Panc1 (cell line): ENCODE measurements at regions not wholly inside any gene's neighbourhood (a gene's known extent, or its start where the extent isn't known, plus 50 kb on each side); places are given as distances from the start of the nearest gene placed in this dataset.

Experiments
- ATAC-seq: fragments of 200-7000 bp; cut with Tn5 transposase; 2 replicates; pipeline ENCODE4 v1.9.1; 2020; ENCODE audit warnings: mild to moderate bottlenecking, moderate library complexity
- BruUV-seq: library from RNA; stranded (reverse); fragments of 400-500 nt; replicated peaks from 2 replicates; lab custom pipeline; 2021; lab: Mats Ljungman, UMichigan
- CTCF ChIA-PET: fragments of 300-600 bp; sonication (Branson Sonifier 250); formaldehyde crosslinking; loops from one replicate; lab custom pipeline; 2022; ENCODE audit warnings: antibody characterized with exemption; lab: Charles Lee
- POLR2A ChIA-PET: fragments of 300-600 bp; sonication (Branson Sonifier 250); formaldehyde crosslinking; loops from one replicate; lab custom pipeline; 2022; ENCODE audit warnings: antibody characterized with exemption; lab: Charles Lee
- DNase-seq: peaks from one replicate; pipeline ENCODE4 v3.0.0-alpha.2; 2010; ENCODE audit warnings: low read depth, low spot score
- H3K27ac ChIP-seq: 2 replicates; pipeline ENCODE4 v1.5.1; 2011; ENCODE audit warnings: mild to moderate bottlenecking, low read length, inconsistent platforms
- H3K27me3 ChIP-seq: fragments of 200-500 bp; sonication (Bioruptor generic); 2 replicates; pipeline ENCODE4 v1.6.0; 2014; ENCODE audit warnings: low read length, inconsistent platforms; ENCODE audit not compliant: control insufficient read depth, insufficient read depth
- H3K36me3 ChIP-seq: fragments of 200-500 bp; sonication (Bioruptor generic); 2 replicates; pipeline ENCODE4 v1.5.1; 2014; ENCODE audit warnings: inconsistent platforms, mild to moderate bottlenecking, low read length, moderate library complexity; ENCODE audit not compliant: control insufficient read depth, insufficient read depth
- H3K4me1 ChIP-seq: 2 replicates; pipeline ENCODE4 v1.5.1; 2011; ENCODE audit warnings: inconsistent platforms, mild to moderate bottlenecking, low read length, moderate library complexity; ENCODE audit not compliant: control insufficient read depth, insufficient read depth
- H3K4me3 ChIP-seq, 2 experiments: 2 replicates each; pipeline ENCODE4 v1.5.1; 2011 to 2012; ENCODE audit warnings: low read depth in 2 of 2, low read length in 2 of 2, mild to moderate bottlenecking in 2 of 2, inconsistent platforms in 1 of 2, moderate library complexity in 1 of 2
- H3K9me3 ChIP-seq: fragments of 200-500 bp; sonication (Bioruptor generic); 2 replicates; pipeline ENCODE4 v1.5.1; 2014; ENCODE audit warnings: low read depth, mild to moderate bottlenecking, inconsistent platforms, low read length, moderate library complexity; ENCODE audit not compliant: control insufficient read depth, insufficient read depth
- CTCF ChIP-seq: fragments of 450-650 bp; IDR thresholded peaks from 2 replicates; pipeline ENCODE4 v1.5.1; 2017; ENCODE audit warnings: mild to moderate bottlenecking
- POLR2AphosphoS5 ChIP-seq: IDR thresholded peaks from 2 replicates; pipeline ENCODE4 v1.6.1; 2012; ENCODE audit warnings: mild to moderate bottlenecking, low read depth, low read length, moderate library complexity
- REST ChIP-seq, 2 experiments: IDR thresholded peaks; 2 replicates each; pipeline ENCODE4 v1.6.1; 2011 to 2012; ENCODE audit warnings: low read depth in 2 of 2, control low read depth in 1 of 2, low read length in 1 of 2, mild to moderate bottlenecking in 1 of 2, moderate library complexity in 1 of 2; ENCODE audit not compliant: insufficient read depth in 1 of 2
- SIN3A ChIP-seq: IDR thresholded peaks from 2 replicates; pipeline ENCODE4 v1.6.1; 2012; ENCODE audit warnings: low read depth, mild to moderate bottlenecking, low read length, moderate library complexity, borderline replicate concordance; ENCODE audit not compliant: insufficient read depth
- TCF7L2 ChIP-seq: IDR thresholded peaks from 2 replicates; pipeline ENCODE4 v1.6.1; 2011; ENCODE audit warnings: mild to moderate bottlenecking, low read depth, low read length, inconsistent platforms
- in situ Hi-C: cut with HindIII; loops from 2 replicates; pipeline ENCODE4 v1.10.0; 2016; ENCODE audit warnings: low sequenced_read_pairs, low pct_unique_long_range_greater_than_20kb
- intact Hi-C: fragments of 100-400 bp; cut with micrococcal nuclease; formaldehyde crosslinking; loops from one replicate; pipeline ENCODE4 v1.10.0; 2022; ENCODE audit not compliant: unreplicated experiment

GRCh38 chr10:120685136-120685535 lies 166.0 kb upstream of the WDR11 start:
- no peaks in the 10 kb centered on the region for H3K27me3 ChIP-seq
- no peak for ATAC-seq
- no peak for TF ChIP-seq REST (IDR thresholded peaks at IDR 0.05; ENCODE audit: insufficient read depth in 1 of 2, low read depth in 2 of 2, low read length in 1 of 2)
- TF ChIP-seq POLR2AphosphoS5, result no peak
- no peak for TF ChIP-seq CTCF
- no peak for TF ChIP-seq SIN3A
- TF ChIP-seq TCF7L2, result no peak
- no TSS peak for BruUV-seq
- in situ Hi-C loops (no loop called here), intact Hi-C loops (no loop called here)
- H3K4me1 ChIP-seq, result no peaks in the 10 kb centered on the region
- no peak overlapping the region for H3K27ac ChIP-seq
- no peaks in the 10 kb centered on the region for H3K9me3 ChIP-seq
- POLR2A ChIA-PET, result no interaction called here
- H3K36me3 ChIP-seq, result no peaks in the 10 kb centered on the region
- H3K4me3 ChIP-seq, result no peak overlapping the region
- CTCF ChIA-PET, result no interaction called here
- DNase-seq, result no peak

GRCh38 chr10:120688928-120689327 lies 162.2 kb upstream of the WDR11 start:
- ATAC-seq (no peak), DNase-seq (no peak)
- intact Hi-C loops (no loop called here), in situ Hi-C loops (no loop called here)
- Histone ChIP-seq H3K4me1 (no peaks in the 10 kb centered on the region), H3K9me3 (no peaks in the 10 kb centered on the region), H3K27ac (no peak overlapping the region), H3K27me3 (no peaks in the 10 kb centered on the region), H3K4me3 (no peak overlapping the region), H3K36me3 (no peaks in the 10 kb centered on the region)
- no TSS peak for BruUV-seq
- ChIA-PET POLR2A (no interaction called here), CTCF (no interaction called here)
- TF ChIP-seq REST (IDR thresholded peaks at IDR 0.05; ENCODE audit: insufficient read depth in 1 of 2, low read depth in 2 of 2, low read length in 1 of 2) (peak; percentile 73 to 83; a peak in 3 of 4 replicates), CTCF (no peak), POLR2AphosphoS5 (no peak), TCF7L2 (no peak), SIN3A (no peak)
